ENCODE measurements at regions not wholly inside any gene's neighbourhood (a gene's known extent, or its start where the extent isn't known, plus 50 kb on each side); places are given as distances from the start of the nearest gene placed in this dataset.

DNA sequence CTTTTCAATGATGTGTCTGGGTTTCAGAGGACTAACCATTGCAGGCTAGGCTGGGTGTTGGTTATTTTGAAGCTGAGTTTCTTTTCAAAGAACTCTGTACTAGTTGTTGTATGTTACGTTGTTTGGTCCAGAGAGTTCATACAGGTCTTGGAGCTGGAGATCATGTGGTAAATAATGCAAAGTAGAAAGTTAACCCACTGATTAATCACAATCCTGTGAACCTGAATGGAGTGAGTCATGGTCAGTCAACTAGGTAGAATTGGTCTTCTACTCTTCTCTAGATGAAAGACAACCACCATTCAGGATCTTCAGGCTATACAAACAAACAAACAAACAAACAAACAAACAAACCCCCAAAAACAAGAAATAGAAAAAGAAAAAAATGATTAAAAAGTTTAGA, 388.9 kb upstream of the ACTBL2 start:
- TF ChIP-seq POLR2A (IDR thresholded peaks at IDR 0.05; ENCODE audit: low read length) (no peak), GATA1 (IDR thresholded peaks at IDR 0.05; ENCODE audit: low read depth, low read length) (no peak)
